HCT116 (cell line): ENCODE measurements at regions not wholly inside any gene's neighbourhood (a gene's known extent, or its start where the extent isn't known, plus 50 kb on each side); places are given as distances from the start of the nearest gene placed in this dataset.

Experiments used
- ATAC-seq: fragments of 200-7000 bp; cut with Tn5 transposase; 2 replicates; pipeline ENCODE4 v1.9.1; 2020; ENCODE audit warnings: mild to moderate bottlenecking, moderate library complexity
- BruUV-seq: library from RNA; stranded (reverse); fragments of 400-500 nt; replicated peaks from 2 replicates; lab custom pipeline; 2021; lab: Mats Ljungman, UMichigan
- CTCF ChIA-PET: fragments of 300-600 bp; sonication (Branson Sonifier 250); formaldehyde crosslinking; loops from one replicate; lab custom pipeline; 2021; ENCODE audit warnings: antibody characterized with exemption; lab: Charles Lee
- POLR2A ChIA-PET: fragments of 300-600, 350-600 bp; sonication (Branson Sonifier 250); formaldehyde crosslinking; loops from one replicate; lab custom pipeline; 2021; ENCODE audit warnings: antibody characterized with exemption; lab: Charles Lee
- RAD21 ChIA-PET, 2 experiments: fragments of 300-600 bp; sonication (Branson Sonifier 250); formaldehyde crosslinking; loops; one replicate each; lab custom pipeline; 2023; ENCODE audit warnings: low total read pairs in 2 of 2; ENCODE audit not compliant: uncharacterized antibody in 2 of 2, unreplicated experiment in 2 of 2, low non-redundant PET in 1 of 2; lab: Charles Lee
- DNase-seq: peaks from one replicate; pipeline ENCODE4 v3.0.0-alpha.2; 2010; ENCODE audit warnings: low read depth, low spot score
- H2AFZ ChIP-seq: fragments of 200-600 bp; shearing (Covaris generic), sonication (generic); 2 replicates; pipeline ENCODE4 v1.6.1; 2017; ENCODE audit warnings: low read depth, mixed run types, mixed read lengths, antibody characterized with exemption, low read length; ENCODE audit not compliant: poor library complexity, severe bottlenecking
- H3K27ac ChIP-seq: 2 replicates; pipeline ENCODE4 v1.5.1; 2012; ENCODE audit warnings: low read depth, low read length
- H3K27me3 ChIP-seq: fragments of 200-600 bp; sonication (generic); 2 replicates; pipeline ENCODE4 v1.6.1; 2016; ENCODE audit warnings: mixed run types, low read length, mixed read lengths; ENCODE audit not compliant: insufficient read depth
- H3K36me3 ChIP-seq, 2 experiments: fragments of 200-500 bp in 1 of 2; fragments of 200-600 bp in 1 of 2; sonication (Bioruptor generic) in 1 of 2; sonication (generic) in 1 of 2; 2 replicates each; pipeline versions ENCODE4 v1.5.1 to v1.6.1; 2014 to 2016; ENCODE audit warnings: low read length in 2 of 2, inconsistent platforms in 1 of 2, mixed read lengths in 1 of 2, mixed run types in 1 of 2; ENCODE audit not compliant: insufficient read depth in 2 of 2, control insufficient read depth in 1 of 2
- H3K4me1 ChIP-seq, 2 experiments: fragments of 200-600 bp in 1 of 2; sonication (generic) in 1 of 2; 2 replicates each; pipeline versions ENCODE4 v1.5.1 to v1.6.1; 2012 to 2017; ENCODE audit warnings: low read length in 2 of 2, inconsistent platforms in 1 of 2, mild to moderate bottlenecking in 1 of 2, mixed read lengths in 1 of 2, mixed run types in 1 of 2, moderate library complexity in 1 of 2; ENCODE audit not compliant: insufficient read depth in 2 of 2, control insufficient read depth in 1 of 2
- H3K4me2 ChIP-seq: fragments of 200-600 bp; sonication (generic); 2 replicates; pipeline ENCODE4 v1.6.1; 2017; ENCODE audit warnings: mixed run types, low read length, mixed read lengths
- H3K4me3 ChIP-seq, 2 experiments: fragments of 200-600 bp in 1 of 2; sonication (generic) in 1 of 2; replicated peaks in 1 of 2; 2 replicates each; pipeline ENCODE4 v1.5.1; 2011 to 2016; ENCODE audit warnings: low read length in 2 of 2, control low read depth in 1 of 2, low read depth in 1 of 2, mild to moderate bottlenecking in 1 of 2, mixed read lengths in 1 of 2, mixed run types in 1 of 2
- H3K79me2 ChIP-seq: fragments of 200-600 bp; sonication (generic); 2 replicates; pipeline ENCODE4 v1.6.1; 2017; ENCODE audit warnings: mild to moderate bottlenecking, mixed run types, low read length, moderate library complexity, mixed read lengths; ENCODE audit not compliant: insufficient read depth
- H3K9ac ChIP-seq: fragments of 200-600 bp; sonication (generic); 2 replicates; pipeline ENCODE4 v1.6.1; 2016; ENCODE audit warnings: low read length, mixed read lengths
- H3K9me2 ChIP-seq: fragments of 200-600 bp; sonication (generic), shearing (Covaris generic); 2 replicates; pipeline ENCODE4 v1.6.1; 2017; ENCODE audit warnings: mixed run types, mild to moderate bottlenecking, moderate library complexity; ENCODE audit not compliant: insufficient read depth
- H3K9me3 ChIP-seq, 2 experiments: fragments of 200-500 bp in 1 of 2; fragments of 200-600 bp in 1 of 2; sonication (Bioruptor generic) in 1 of 2; sonication (generic) in 1 of 2; 2 replicates each; pipeline ENCODE4 v1.6.1; 2014 to 2017; ENCODE audit warnings: low read length in 2 of 2, mixed read lengths in 2 of 2, inconsistent platforms in 1 of 2, low read depth in 1 of 2, mild to moderate bottlenecking in 1 of 2, mixed run types in 1 of 2, moderate library complexity in 1 of 2; ENCODE audit not compliant: control insufficient read depth in 1 of 2, insufficient read depth in 1 of 2
- H4K20me1 ChIP-seq: fragments of 200-600 bp; sonication (generic), shearing (Covaris generic); 2 replicates; pipeline ENCODE4 v1.6.1; 2017; ENCODE audit warnings: mixed run types, mild to moderate bottlenecking, moderate library complexity; ENCODE audit not compliant: insufficient read depth
- ATF3 ChIP-seq: IDR thresholded peaks from 2 replicates; pipeline ENCODE4 v1.6.1; 2012
- ELF1 ChIP-seq: IDR thresholded peaks from 2 replicates; pipeline ENCODE4 v1.6.1; 2012; ENCODE audit warnings: low read depth, borderline replicate concordance
- EZH2phosphoT487 ChIP-seq: fragments of 200-600 bp; IDR thresholded peaks from 2 replicates; pipeline ENCODE4 v1.6.1; 2018; ENCODE audit warnings: antibody characterized with exemption, borderline replicate concordance
- JUND ChIP-seq: IDR thresholded peaks from 2 replicates; pipeline ENCODE4 v1.6.1; 2012
- POLR2A ChIP-seq: IDR thresholded peaks from 2 replicates; pipeline ENCODE4 v1.7.0; 2011; ENCODE audit warnings: borderline replicate concordance; ENCODE audit not compliant: insufficient read depth, insufficient read length; ENCODE audit errors: extremely low read depth
- RAD21 ChIP-seq: IDR thresholded peaks from 2 replicates; pipeline ENCODE4 v1.6.1; 2012; ENCODE audit warnings: low read depth, mild to moderate bottlenecking
- REST ChIP-seq: IDR thresholded peaks from 2 replicates; pipeline ENCODE4 v1.6.1; 2012; ENCODE audit warnings: low read depth
- SIN3A ChIP-seq: IDR thresholded peaks from 2 replicates; pipeline ENCODE4 v1.6.1; 2012; ENCODE audit warnings: low read depth
- SRF ChIP-seq: IDR thresholded peaks from 2 replicates; pipeline ENCODE4 v1.6.1; 2012; ENCODE audit warnings: low read depth
- YY1 ChIP-seq: IDR thresholded peaks from 2 replicates; pipeline ENCODE4 v1.6.1; 2011; ENCODE audit warnings: low read length, low read depth, moderate library complexity, mild to moderate bottlenecking; ENCODE audit not compliant: insufficient replicate concordance; ENCODE audit errors: extremely low read depth
- ZFX ChIP-seq: fragments of 450-650 bp; IDR thresholded peaks from 2 replicates; pipeline ENCODE4 v1.6.1; 2017
- ZNF274 ChIP-seq: fragments of 200-500 bp; sonication (Bioruptor generic); IDR thresholded peaks from 2 replicates; pipeline ENCODE4 v1.6.1; 2014; ENCODE audit warnings: mild to moderate bottlenecking, low read depth, low read length, inconsistent platforms
- intact Hi-C: fragments of 100-400 bp; cut with micrococcal nuclease; formaldehyde crosslinking; loops from 2 replicates; pipeline ENCODE4 v1.10.0; 2022

- Histone ChIP-seq H3K79me2 (no peaks in the 10 kb centered on the region), H3K9ac (no peak overlapping the region), H3K27me3 (no peaks in the 10 kb centered on the region), H3K4me3 (no peak overlapping the region), H3K9me3 (no peaks in the 10 kb centered on the region), H3K4me1 (peaks cover 3 to 20% of the 10 kb centered on the region in 2 experiments; a peak in 3 of 4 replicates), H3K9me2 (no peaks in the 10 kb centered on the region), H4K20me1 (no peaks in the 10 kb centered on the region), H2AFZ (no peak overlapping the region), H3K36me3 (no peaks in the 10 kb centered on the region), H3K4me2 (no peak overlapping the region), H3K27ac (no peak overlapping the region)
- intact Hi-C loops: no loop called here
- CTCF ChIA-PET: no interaction called here
- ATAC-seq (no peak), DNase-seq (no peak)
- POLR2A ChIA-PET: no interaction called here
- no peak for TF ChIP-seq ELF1
- TF ChIP-seq ZNF274: no peak
- TF ChIP-seq POLR2A: no peak
- TF ChIP-seq ATF3: no peak
- no peak for TF ChIP-seq RAD21
- RAD21 ChIA-PET: no interaction called here
- BruUV-seq: no TSS peak
Observed at GRCh38 chrX:2587146-2587545, 86.4 kb upstream of the DHRSX start.

- Histone ChIP-seq H4K20me1 (no peaks in the 10 kb centered on the region), H3K9me2 (no peaks in the 10 kb centered on the region), H3K4me3 (no peak overlapping the region), H2AFZ (no peak overlapping the region), H3K4me1 (peaks cover 0 to 13% of the 10 kb centered on the region in 2 experiments; a peak in 1 of 4 replicates), H3K27me3 (no peaks in the 10 kb centered on the region)
- no peak for ATAC-seq
- RAD21 ChIA-PET: no interaction called here
- intact Hi-C loops: no loop called here
- no peak for DNase-seq
- CTCF ChIA-PET: no interaction called here
- no peak for TF ChIP-seq SIN3A
- no peak for TF ChIP-seq ZFX
- no peak for TF ChIP-seq ZNF274
- no peak for TF ChIP-seq JUND
- TF ChIP-seq EZH2phosphoT487: no peak
- TF ChIP-seq SRF: no peak
- no peak for TF ChIP-seq REST
- TF ChIP-seq POLR2A: no peak
- no peak for TF ChIP-seq YY1
- TF ChIP-seq, all 23 proteins: peak for 0
- no peaks in the 10 kb centered on the region for H3K36me3 ChIP-seq
- no peaks in the 10 kb centered on the region for H3K79me2 ChIP-seq
- H3K9me3 ChIP-seq: no peaks in the 10 kb centered on the region
- H3K9ac ChIP-seq: no peak overlapping the region
- no peak overlapping the region for H3K4me2 ChIP-seq
- H3K27ac ChIP-seq: no peak overlapping the region
- POLR2A ChIA-PET: no interaction called here
- BruUV-seq: no TSS peak
Observed at GRCh38 chrX:2585158-2585470, 84.3 kb upstream of the DHRSX start.
